Endothelial cell of umbilical vein (primary cell): ENCODE measurements at regions not wholly inside any gene's neighbourhood (a gene's known extent, or its start where the extent isn't known, plus 50 kb on each side); places are given as distances from the start of the nearest gene placed in this dataset.

Experiments
- EZH2 ChIP-seq: IDR thresholded peaks from 2 replicates; pipeline ENCODE4 v1.6.1; 2012; ENCODE audit warnings: borderline replicate concordance, low read depth, mild to moderate bottlenecking, moderate library complexity, low read length, inconsistent platforms; ENCODE audit not compliant: severe bottlenecking
- JUN ChIP-seq: IDR thresholded peaks from 2 replicates; pipeline ENCODE4 v1.6.1; 2011; ENCODE audit warnings: borderline replicate concordance, low read depth; ENCODE audit not compliant: insufficient read length, insufficient read depth
- POLR2A ChIP-seq: IDR thresholded peaks from 2 replicates; pipeline ENCODE4 v1.6.1; 2012; ENCODE audit warnings: low read depth, mild to moderate bottlenecking, control low read depth, low read length
- POLR2AphosphoS5 ChIP-seq: IDR thresholded peaks from 2 replicates; pipeline ENCODE4 v1.6.1; 2012; ENCODE audit warnings: low read depth, mild to moderate bottlenecking, control low read depth, low read length, moderate library complexity; ENCODE audit not compliant: insufficient read depth
- TF ChIP-seq, protein P1 (sequence below), 2 donors: IDR thresholded peaks; 1 replicate in 1 of 2; 2 replicates in 1 of 2; pipeline ENCODE4 v1.5.1; 2011; ENCODE audit warnings: low read length in 2 of 2, mild to moderate bottlenecking in 2 of 2, moderate library complexity in 2 of 2, control low read depth in 1 of 2, inconsistent platforms in 1 of 2, low read depth in 1 of 2; ENCODE audit not compliant: insufficient read depth in 1 of 2; ENCODE audit errors: extremely low read depth in 1 of 2
- TF ChIP-seq, protein P2 (sequence below): IDR thresholded peaks from 2 replicates; pipeline ENCODE4 v1.6.1; 2011; ENCODE audit not compliant: insufficient read depth, insufficient read length

DNA sequence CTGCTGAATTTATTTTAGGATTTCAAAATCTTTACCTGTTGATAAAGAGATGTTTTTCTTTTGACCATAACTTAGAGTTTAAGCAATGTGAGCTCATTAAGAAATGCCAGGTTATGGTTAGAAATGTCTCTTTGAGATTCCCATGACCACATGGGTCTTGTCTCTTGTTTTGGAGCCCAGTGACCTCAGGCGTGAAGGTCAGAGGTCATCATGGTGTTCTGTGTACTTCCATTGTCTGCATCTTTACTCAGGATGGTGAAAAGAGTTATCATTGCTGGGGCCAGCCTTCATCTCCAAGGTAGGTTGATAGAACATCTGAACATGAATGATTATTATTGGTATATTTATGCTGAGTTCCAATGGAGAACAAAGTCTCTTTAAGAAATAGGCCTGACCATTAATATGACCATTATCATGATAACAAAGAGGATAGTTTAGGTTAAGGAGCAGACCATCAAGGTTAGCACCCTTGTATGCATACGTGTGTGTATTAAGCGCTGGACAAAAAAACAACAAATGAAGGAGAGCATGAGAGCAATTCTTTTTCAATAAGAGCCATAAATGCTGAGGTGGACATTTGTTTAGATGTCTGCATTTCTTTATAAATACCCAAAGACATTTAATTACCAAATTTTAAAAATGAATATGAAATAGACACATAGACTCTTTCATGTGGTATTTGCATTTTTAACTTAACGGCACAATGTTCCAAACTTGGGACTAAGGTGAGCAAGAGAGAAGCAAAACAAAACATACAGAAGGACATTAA, 120.6 kb upstream of the PAQR3 start:
- TF ChIP-seq EZH2 (no peak), POLR2AphosphoS5 (no peak), POLR2A (no peak), JUN (no peak)
- TF ChIP-seq, protein P1, sequence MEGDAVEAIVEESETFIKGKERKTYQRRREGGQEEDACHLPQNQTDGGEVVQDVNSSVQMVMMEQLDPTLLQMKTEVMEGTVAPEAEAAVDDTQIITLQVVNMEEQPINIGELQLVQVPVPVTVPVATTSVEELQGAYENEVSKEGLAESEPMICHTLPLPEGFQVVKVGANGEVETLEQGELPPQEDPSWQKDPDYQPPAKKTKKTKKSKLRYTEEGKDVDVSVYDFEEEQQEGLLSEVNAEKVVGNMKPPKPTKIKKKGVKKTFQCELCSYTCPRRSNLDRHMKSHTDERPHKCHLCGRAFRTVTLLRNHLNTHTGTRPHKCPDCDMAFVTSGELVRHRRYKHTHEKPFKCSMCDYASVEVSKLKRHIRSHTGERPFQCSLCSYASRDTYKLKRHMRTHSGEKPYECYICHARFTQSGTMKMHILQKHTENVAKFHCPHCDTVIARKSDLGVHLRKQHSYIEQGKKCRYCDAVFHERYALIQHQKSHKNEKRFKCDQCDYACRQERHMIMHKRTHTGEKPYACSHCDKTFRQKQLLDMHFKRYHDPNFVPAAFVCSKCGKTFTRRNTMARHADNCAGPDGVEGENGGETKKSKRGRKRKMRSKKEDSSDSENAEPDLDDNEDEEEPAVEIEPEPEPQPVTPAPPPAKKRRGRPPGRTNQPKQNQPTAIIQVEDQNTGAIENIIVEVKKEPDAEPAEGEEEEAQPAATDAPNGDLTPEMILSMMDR (IDR thresholded peaks at IDR 0.05; ENCODE audit: extremely low read depth in 1 of 2, insufficient read depth in 1 of 2, low read depth in 1 of 2, low read length in 2 of 2): no peak
- TF ChIP-seq, protein P2, sequence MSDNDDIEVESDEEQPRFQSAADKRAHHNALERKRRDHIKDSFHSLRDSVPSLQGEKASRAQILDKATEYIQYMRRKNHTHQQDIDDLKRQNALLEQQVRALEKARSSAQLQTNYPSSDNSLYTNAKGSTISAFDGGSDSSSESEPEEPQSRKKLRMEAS: no peak
